Activated naive CD8-positive, alpha-beta T cell treated with anti-CD3 and anti-CD28 coated beads, Interleukin-2, amount 50 U/mL, for 24 hours (primary cell): ENCODE measurements at regions not wholly inside any gene's neighbourhood (a gene's known extent, or its start where the extent isn't known, plus 50 kb on each side); places are given as distances from the start of the nearest gene placed in this dataset.
A peak's percentile ranks its signal among the peaks of the same experiment; 100 is the strongest.

Experiments
- ATAC-seq: fragments of 150-1000 bp; cut with Tn5 transposase; one replicate; pipeline ENCODE4 v1.10.0; 2021
- DNase-seq: peaks from one replicate; pipeline ENCODE4 v3.0.0; 2021
- H3K27ac Mint-ChIP-seq: one replicate; pipeline ENCODE4 v1.8.0; 2021; ENCODE audit warnings: mild to moderate bottlenecking, mixed read lengths
- H3K27me3 Mint-ChIP-seq: one replicate; pipeline ENCODE4 v1.8.0; 2021; ENCODE audit warnings: mixed read lengths
- H3K36me3 Mint-ChIP-seq: one replicate; pipeline ENCODE4 v1.8.0; 2021; ENCODE audit warnings: low read depth, mixed read lengths
- H3K4me1 Mint-ChIP-seq: one replicate; pipeline ENCODE4 v1.8.0; 2021; ENCODE audit warnings: mixed read lengths
- H3K4me3 Mint-ChIP-seq: one replicate; pipeline ENCODE4 v1.8.0; 2021; ENCODE audit warnings: mild to moderate bottlenecking, moderate library complexity, mixed read lengths
- H3K9me3 Mint-ChIP-seq: one replicate; pipeline ENCODE4 v1.8.0; 2021; ENCODE audit warnings: mixed read lengths

- Mint-ChIP-seq H3K9me3 (no peaks in the 10 kb centered on the region), H3K36me3 (no peaks in the 10 kb centered on the region), H3K4me1 (no peaks in the 10 kb centered on the region), H3K27ac (no peak overlapping the region), H3K27me3 (no peaks in the 10 kb centered on the region), H3K4me3 (no peak overlapping the region)
- no peak for DNase-seq
- ATAC-seq, result no peak
Measured at GRCh38 chr18:54043484-54044251, 180.8 kb downstream of the MBD2 start.

- Mint-ChIP-seq H3K27ac (no peak overlapping the region), H3K4me1 (no peaks in the 10 kb centered on the region), H3K9me3 (no peaks in the 10 kb centered on the region), H3K4me3 (no peak overlapping the region), H3K36me3 (no peaks in the 10 kb centered on the region), H3K27me3 (peaks cover 5% of the 10 kb centered on the region)
- DNase-seq (no peak), ATAC-seq (no peak)
Measured at GRCh38 chr18:54035927-54036326, 188.5 kb downstream of the MBD2 start.

- no peak for ATAC-seq
Measured at GRCh38 chr18:54033052-54033451, 191.4 kb downstream of the MBD2 start.

GRCh38 chr18:54032412-54032811, 192.1 kb downstream of the MBD2 start:
- H3K36me3 Mint-ChIP-seq, result no peaks in the 10 kb centered on the region
- no peaks in the 10 kb centered on the region for H3K4me1 Mint-ChIP-seq
- H3K27ac Mint-ChIP-seq, result no peak overlapping the region
- no peak for DNase-seq
- no peaks in the 10 kb centered on the region for H3K9me3 Mint-ChIP-seq
- H3K27me3 Mint-ChIP-seq, result peaks cover 5% of the 10 kb centered on the region
- ATAC-seq, result no peak
- H3K4me3 Mint-ChIP-seq, result no peak overlapping the region

More at GRCh38 chr18:54033052-54033451, 191.4 kb downstream of the MBD2 start:
- Mint-ChIP-seq H3K9me3 (no peaks in the 10 kb centered on the region), H3K27me3 (peaks cover 5% of the 10 kb centered on the region), H3K36me3 (no peaks in the 10 kb centered on the region), H3K4me3 (no peak overlapping the region), H3K4me1 (no peaks in the 10 kb centered on the region), H3K27ac (no peak overlapping the region)
- no peak for DNase-seq

GRCh38 chr18:54031243-54031642, 193.2 kb downstream of the MBD2 start:
- DNase-seq (no peak), ATAC-seq (no peak)
- H3K4me1 Mint-ChIP-seq, result no peaks in the 10 kb centered on the region
- no peak overlapping the region for H3K4me3 Mint-ChIP-seq
- H3K36me3 Mint-ChIP-seq, result no peaks in the 10 kb centered on the region
- H3K27ac Mint-ChIP-seq, result no peak overlapping the region
- H3K9me3 Mint-ChIP-seq, result no peaks in the 10 kb centered on the region
- peaks cover 2% of the 10 kb centered on the region for H3K27me3 Mint-ChIP-seq

GRCh38 chr18:54030434-54030833, 194.0 kb downstream of the MBD2 start:
- H3K4me1 Mint-ChIP-seq, result no peaks in the 10 kb centered on the region
- H3K36me3 Mint-ChIP-seq, result no peaks in the 10 kb centered on the region
- H3K4me3 Mint-ChIP-seq, result no peak overlapping the region
- ATAC-seq (no peak), DNase-seq (no peak)
- H3K9me3 Mint-ChIP-seq, result no peaks in the 10 kb centered on the region
- no peak overlapping the region for H3K27ac Mint-ChIP-seq
- peaks cover 2% of the 10 kb centered on the region for H3K27me3 Mint-ChIP-seq

GRCh38 chr18:54023471-54023870, 201.0 kb downstream of the MBD2 start:
- Mint-ChIP-seq H3K27ac (no peak overlapping the region), H3K27me3 (no peaks in the 10 kb centered on the region), H3K4me3 (no peak overlapping the region), H3K4me1 (no peaks in the 10 kb centered on the region), H3K36me3 (no peaks in the 10 kb centered on the region), H3K9me3 (no peaks in the 10 kb centered on the region)
- DNase-seq, result no peak
- ATAC-seq, result peak; percentile 69

GRCh38 chr18:54020966-54021365, 203.5 kb downstream of the MBD2 start:
- Mint-ChIP-seq H3K27me3 (no peaks in the 10 kb centered on the region), H3K9me3 (no peaks in the 10 kb centered on the region), H3K4me3 (no peak overlapping the region), H3K36me3 (no peaks in the 10 kb centered on the region), H3K27ac (no peak overlapping the region), H3K4me1 (no peaks in the 10 kb centered on the region)
- DNase-seq (no peak), ATAC-seq (no peak)

GRCh38 chr18:54020156-54020745, 204.2 kb downstream of the MBD2 start:
- no peaks in the 10 kb centered on the region for H3K9me3 Mint-ChIP-seq
- H3K36me3 Mint-ChIP-seq, result no peaks in the 10 kb centered on the region
- H3K27ac Mint-ChIP-seq, result no peak overlapping the region
- DNase-seq (no peak), ATAC-seq (no peak)
- no peak overlapping the region for H3K4me3 Mint-ChIP-seq
- no peaks in the 10 kb centered on the region for H3K27me3 Mint-ChIP-seq
- H3K4me1 Mint-ChIP-seq, result no peaks in the 10 kb centered on the region

GRCh38 chr18:54019641-54020040, 204.8 kb downstream of the MBD2 start:
- no peak for ATAC-seq
- Mint-ChIP-seq H3K36me3 (no peaks in the 10 kb centered on the region), H3K27ac (no peak overlapping the region), H3K27me3 (no peaks in the 10 kb centered on the region), H3K4me3 (no peak overlapping the region), H3K4me1 (no peaks in the 10 kb centered on the region), H3K9me3 (no peaks in the 10 kb centered on the region)
- DNase-seq, result no peak

GRCh38 chr18:54013452-54013851, 211.0 kb downstream of the MBD2 start:
- H3K4me1 Mint-ChIP-seq, result no peaks in the 10 kb centered on the region
- H3K4me3 Mint-ChIP-seq, result no peak overlapping the region
- H3K9me3 Mint-ChIP-seq, result no peaks in the 10 kb centered on the region
- no peak for ATAC-seq
- no peaks in the 10 kb centered on the region for H3K36me3 Mint-ChIP-seq
- H3K27me3 Mint-ChIP-seq, result no peaks in the 10 kb centered on the region
- DNase-seq, result no peak
- no peak overlapping the region for H3K27ac Mint-ChIP-seq

GRCh38 chr18:54004828-54005227, 219.6 kb downstream of the MBD2 start:
- Mint-ChIP-seq H3K27ac (no peak overlapping the region), H3K27me3 (peaks cover 2% of the 10 kb centered on the region), H3K4me1 (no peaks in the 10 kb centered on the region), H3K36me3 (no peaks in the 10 kb centered on the region), H3K4me3 (no peak overlapping the region), H3K9me3 (no peaks in the 10 kb centered on the region)
- no peak for DNase-seq
- no peak for ATAC-seq

GRCh38 chr18:54003195-54003594, 221.3 kb downstream of the MBD2 start:
- DNase-seq (no peak), ATAC-seq (no peak)
- Mint-ChIP-seq H3K4me3 (no peak overlapping the region), H3K4me1 (no peaks in the 10 kb centered on the region), H3K9me3 (no peaks in the 10 kb centered on the region), H3K36me3 (no peaks in the 10 kb centered on the region), H3K27me3 (peaks cover 2% of the 10 kb centered on the region), H3K27ac (no peak overlapping the region)

- Mint-ChIP-seq H3K9me3 (no peaks in the 10 kb centered on the region), H3K27me3 (no peaks in the 10 kb centered on the region), H3K27ac (no peak overlapping the region), H3K36me3 (no peaks in the 10 kb centered on the region), H3K4me1 (no peaks in the 10 kb centered on the region), H3K4me3 (no peak overlapping the region)
- ATAC-seq (no peak), DNase-seq (no peak)
Measured at GRCh38 chr18:53997064-53997463, 227.4 kb downstream of the MBD2 start.

- H3K36me3 Mint-ChIP-seq, result no peaks in the 10 kb centered on the region
- H3K27me3 Mint-ChIP-seq, result no peaks in the 10 kb centered on the region
- H3K9me3 Mint-ChIP-seq, result no peaks in the 10 kb centered on the region
- ATAC-seq (no peak), DNase-seq (no peak)
- H3K4me3 Mint-ChIP-seq, result no peak overlapping the region
- H3K4me1 Mint-ChIP-seq, result no peaks in the 10 kb centered on the region
- no peak overlapping the region for H3K27ac Mint-ChIP-seq
Measured at GRCh38 chr18:53994016-53994415, 230.5 kb downstream of the MBD2 start.
